Erythroblast (primary cell): ENCODE measurements at regions not wholly inside any gene's neighbourhood (a gene's known extent, or its start where the extent isn't known, plus 50 kb on each side); places are given as distances from the start of the nearest gene placed in this dataset.

Source experiments
- DNase-seq, 2 experiments: peaks; one replicate each; lab custom pipeline; 2025; lab: John Stamatoyannopoulos, UW
- GATA1 ChIP-seq: IDR thresholded peaks from 2 replicates; pipeline ENCODE4 v1.6.1; 2011; ENCODE audit warnings: low read depth, mild to moderate bottlenecking, control low read depth, low read length, moderate library complexity
- POLR2A ChIP-seq: IDR thresholded peaks from 2 replicates; pipeline ENCODE4 v1.6.1; 2011; ENCODE audit warnings: mild to moderate bottlenecking, low read length

GRCh38 chr12:34311337-34311736, 289.0 kb downstream of the ALG10 start:
- no peak for DNase-seq
- TF ChIP-seq GATA1 (no peak), POLR2A (no peak)

DNA sequence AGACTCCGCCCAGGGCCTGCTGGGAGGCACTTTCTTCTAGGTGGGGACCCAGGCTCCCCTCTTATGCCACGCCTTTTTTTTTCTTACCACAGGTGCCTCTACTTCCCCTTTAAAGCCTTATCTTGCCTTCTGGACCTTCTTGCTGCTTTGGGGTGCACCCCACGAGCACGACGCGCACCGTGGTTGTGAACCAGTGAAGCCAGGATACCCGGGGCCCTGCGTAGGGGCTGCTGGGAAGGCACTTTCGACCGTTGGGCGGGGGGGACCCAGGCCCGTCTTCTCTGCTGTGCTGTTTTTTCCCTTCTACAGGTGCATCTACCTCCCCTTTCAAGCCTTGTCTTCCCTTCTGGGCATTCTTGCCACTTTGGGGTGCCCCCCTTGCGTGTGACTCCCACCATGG, 305.4 kb downstream of the ALG10 start:
- no peak for DNase-seq
- TF ChIP-seq POLR2A (no peak), GATA1 (no peak)

- no peak for TF ChIP-seq GATA1
- no peak for TF ChIP-seq POLR2A
- DNase-seq = no peak
Observed at GRCh38 chr12:34333337-34333736, 311.0 kb downstream of the ALG10 start.

- TF ChIP-seq POLR2A = no peak
- TF ChIP-seq GATA1 = no peak
- DNase-seq = no peak
Observed at GRCh38 chr12:34334538-34334937, 312.2 kb downstream of the ALG10 start.

DNA sequence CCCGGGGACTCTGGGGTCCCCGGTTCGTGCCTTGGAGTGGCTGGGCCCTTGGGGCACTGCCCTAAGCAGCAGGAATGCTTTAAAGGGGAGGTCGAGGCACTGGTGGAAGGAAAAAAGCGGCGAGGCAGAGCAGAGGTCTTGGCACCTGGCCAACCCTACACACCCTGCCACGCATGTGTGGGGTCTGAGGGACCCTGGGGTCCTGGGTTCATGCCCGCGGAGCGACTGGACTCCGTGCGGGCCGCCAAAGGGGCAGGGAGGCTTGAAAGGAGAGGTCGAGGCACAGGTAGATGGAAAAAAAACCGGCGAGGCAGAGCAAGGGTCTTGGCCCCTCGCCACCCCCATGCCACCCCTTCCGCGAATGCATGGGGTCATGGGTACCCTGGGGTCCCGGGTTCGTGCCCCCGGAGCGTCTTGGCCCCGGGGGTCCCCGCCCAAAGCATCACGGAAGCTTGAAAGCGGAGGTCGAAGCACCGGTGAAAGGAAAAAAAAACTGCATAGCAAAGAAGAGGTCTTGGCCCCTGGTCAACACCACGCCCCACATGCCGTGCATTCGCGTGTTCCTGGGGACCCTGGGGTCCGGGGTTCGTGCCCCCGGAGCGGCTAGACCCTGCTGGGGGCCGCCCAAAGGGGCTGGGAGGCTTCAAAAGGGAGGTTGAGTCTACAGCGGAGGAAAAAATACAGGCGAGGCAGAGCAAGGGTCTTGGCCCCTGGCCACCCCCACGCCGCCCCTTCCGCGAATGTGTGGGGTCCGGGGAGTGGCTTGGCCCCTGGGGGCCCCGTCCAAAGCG, 312.9 kb downstream of the ALG10 start:
- no peak for TF ChIP-seq POLR2A
- TF ChIP-seq GATA1 = no peak
- no peak for DNase-seq

DNA sequence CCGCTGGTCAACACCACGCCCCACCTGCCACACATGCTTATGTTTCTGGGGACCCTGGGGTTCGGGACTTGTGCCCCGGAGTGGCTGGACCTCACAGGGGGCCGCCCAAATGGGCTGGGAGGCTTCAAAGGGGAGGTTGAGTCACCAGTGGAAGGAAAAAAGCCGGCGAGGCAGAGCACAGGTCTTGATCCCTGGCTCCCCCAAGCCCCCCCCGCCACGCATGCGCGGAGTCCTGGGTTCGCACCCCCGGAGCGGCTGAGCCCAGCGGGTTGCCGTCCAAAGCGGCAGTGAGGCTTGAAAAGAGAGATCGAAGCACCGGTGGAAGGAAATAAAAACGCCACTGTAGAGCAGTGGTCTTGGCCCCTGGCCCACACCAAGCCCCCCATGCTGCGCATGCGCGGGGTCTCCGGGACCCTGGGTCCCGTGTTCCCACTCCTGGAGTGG, 313.5 kb downstream of the ALG10 start:
- no peak for TF ChIP-seq GATA1
- TF ChIP-seq POLR2A = no peak
- no peak for DNase-seq

DNA sequence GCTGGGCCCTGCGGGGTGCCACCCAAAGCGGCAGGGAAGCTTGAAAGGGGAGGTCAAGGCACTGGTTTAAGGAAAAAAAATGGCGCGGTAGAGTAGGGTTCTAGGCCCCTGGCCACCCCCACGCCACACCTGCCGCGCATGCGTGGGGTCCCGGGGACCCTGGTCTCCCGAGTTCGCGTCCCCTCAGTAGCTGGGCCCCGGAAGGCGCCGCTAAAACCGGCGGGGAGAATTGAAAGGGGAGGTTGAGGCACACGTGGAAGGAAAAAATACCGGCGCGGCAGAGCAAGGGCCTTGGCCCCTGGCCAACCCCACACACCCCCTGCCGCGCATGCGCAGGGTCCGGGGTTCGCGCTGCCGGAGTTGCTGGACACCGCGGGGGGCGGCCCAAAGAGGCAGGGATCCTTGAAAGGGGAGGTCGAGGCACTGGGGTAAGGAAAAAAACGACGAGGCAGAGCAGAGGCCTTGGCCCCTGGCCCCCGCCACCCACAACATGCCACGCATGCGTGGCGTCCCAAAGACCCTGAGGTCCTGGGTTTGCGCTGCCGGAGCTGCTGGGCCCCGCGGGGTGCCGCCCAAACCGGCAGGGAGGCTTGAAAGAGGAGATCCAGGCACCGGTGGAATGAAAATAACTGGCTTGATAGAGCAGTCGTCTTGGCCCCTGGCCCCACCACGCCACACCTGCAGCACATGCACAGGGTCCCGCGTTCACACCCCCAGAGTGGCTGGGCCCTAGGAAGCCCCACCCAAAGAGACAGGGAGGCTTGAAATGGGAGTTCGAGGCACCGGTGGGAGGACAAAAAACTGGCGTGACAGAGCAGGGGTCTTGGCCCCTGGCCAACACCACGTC, 314.5 kb downstream of the ALG10 start:
- TF ChIP-seq GATA1 = no peak
- no peak for TF ChIP-seq POLR2A
- DNase-seq = no peak

GRCh38 chr12:34338751-34339150, 316.5 kb downstream of the ALG10 start:
- no peak for DNase-seq
- TF ChIP-seq POLR2A (no peak), GATA1 (no peak)

DNA sequence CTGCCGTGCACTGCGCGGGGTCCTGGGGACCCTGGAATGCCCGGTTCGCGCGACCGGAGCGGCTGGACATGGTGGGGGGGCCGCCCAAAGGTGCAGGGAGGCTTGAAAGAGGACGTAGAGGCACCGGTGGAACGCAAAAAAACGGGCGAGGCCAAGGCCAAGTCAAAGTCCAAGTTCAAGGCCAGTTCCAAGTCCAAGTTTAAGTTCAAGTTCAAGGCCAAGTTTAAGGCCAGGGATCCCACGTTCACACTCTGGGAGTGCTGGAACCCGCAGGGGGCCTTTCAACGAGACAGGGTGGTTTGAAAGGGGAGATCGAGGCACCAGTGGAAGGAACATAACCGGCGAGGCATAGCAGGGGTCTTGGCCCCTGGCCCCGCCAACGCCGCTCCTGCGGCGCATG, 317.6 kb downstream of the ALG10 start:
- no peak for DNase-seq
- TF ChIP-seq POLR2A = no peak
- no peak for TF ChIP-seq GATA1

DNA sequence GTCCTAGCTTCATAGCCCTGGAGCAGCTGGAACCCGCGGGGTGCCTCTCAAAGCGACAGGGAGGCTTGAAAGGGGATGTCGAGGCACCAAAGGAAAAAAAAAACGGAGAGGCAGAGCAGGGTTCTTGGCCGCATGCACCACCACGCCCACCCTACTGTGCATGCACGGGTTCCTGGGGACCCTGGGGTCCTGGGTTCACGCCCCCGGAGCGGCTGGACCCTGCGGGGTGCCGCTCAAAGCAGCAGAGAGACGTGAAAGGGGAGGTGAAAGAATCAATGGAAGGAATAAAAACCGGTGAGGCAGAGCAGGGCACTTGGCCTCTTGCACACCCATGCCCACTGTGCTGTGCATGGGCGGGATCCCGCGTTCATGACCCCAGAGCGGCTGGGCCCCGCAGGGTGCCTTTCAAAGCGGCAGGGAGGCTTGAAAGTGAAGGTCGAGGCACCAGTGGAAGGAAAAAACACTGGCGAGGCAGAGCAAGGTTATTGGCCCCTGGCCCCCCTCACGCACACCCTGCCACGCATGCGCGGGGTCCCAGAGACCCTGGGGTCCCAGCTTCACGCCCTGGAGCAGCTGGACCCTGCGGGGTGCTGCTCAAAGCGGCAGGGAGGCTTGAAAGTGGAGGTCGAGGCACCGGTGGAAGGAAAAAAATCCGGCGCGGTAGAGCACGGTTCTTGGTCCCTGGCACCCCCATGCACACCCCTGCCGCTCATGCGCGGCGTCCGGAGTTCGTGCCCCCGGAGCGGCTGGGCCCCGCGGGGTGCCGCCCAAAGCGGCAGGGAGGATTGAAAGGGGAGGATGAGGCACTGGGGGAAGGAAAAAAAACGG, 318.5 kb downstream of the ALG10 start:
- TF ChIP-seq GATA1 (no peak), POLR2A (no peak)
- DNase-seq = no peak

DNA sequence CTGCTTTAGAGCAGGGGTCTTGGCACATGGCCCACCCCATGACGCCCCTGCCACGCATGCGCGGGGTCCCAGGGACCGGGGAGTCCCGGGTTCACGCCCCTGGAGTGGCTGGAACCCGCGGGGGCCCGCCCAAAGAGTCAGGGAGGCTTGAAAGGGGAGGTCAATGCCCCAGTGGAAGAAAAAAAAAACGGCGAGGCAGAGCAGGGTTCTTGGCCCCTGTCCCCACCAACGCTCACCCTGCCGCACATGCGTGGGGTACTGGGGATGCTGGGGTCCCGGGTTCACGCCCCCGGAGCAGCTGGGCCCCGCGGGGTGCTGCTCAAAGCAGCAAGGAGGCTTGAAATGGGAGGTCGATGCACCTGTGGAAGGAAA, 319.1 kb downstream of the ALG10 start:
- TF ChIP-seq POLR2A (no peak), GATA1 (no peak)
- DNase-seq = no peak

DNA sequence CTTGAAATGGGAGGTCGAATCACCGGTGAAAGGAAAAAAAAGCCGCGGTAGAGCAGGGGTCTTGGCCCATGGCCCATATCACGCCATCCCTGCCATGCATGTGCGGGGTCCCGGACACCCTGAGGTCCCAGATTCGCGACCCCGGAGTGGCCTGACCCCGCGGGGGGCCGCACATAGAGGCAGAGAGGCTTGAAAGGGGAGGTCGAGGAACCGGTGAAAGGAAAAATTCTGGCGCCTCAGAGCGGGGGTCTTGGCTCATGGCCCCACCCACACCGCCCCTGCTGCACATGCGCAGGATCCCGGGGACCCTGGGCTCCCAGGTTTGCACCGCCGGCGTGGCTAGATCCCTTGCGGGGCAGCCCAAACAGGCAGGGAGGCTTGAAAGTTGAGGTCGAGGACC, 319.8 kb downstream of the ALG10 start:
- TF ChIP-seq POLR2A (no peak), GATA1 (no peak)
- no peak for DNase-seq

DNA sequence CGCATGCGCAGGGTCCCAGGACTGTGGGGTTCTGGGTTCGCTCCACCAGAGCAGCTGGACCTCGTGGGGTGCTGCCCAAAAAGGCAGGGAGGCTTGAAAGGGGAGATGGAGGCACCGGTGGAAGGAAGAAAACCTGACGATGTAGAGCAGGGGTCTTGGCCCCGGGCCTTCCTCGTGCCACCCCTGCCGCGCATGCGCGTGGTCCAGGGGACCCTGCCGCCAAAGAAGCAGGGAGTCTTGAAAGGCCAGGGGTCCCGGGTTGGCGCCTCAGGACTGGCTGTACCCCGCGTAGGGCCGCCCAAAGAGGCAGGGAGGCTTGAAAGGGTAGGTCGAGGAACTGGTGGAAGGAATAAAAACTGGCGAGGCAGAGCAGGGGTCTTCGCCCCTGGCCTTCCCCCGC, 321.0 kb downstream of the ALG10 start:
- DNase-seq = no peak
- no peak for TF ChIP-seq GATA1
- TF ChIP-seq POLR2A = no peak

- no peak for DNase-seq
- TF ChIP-seq GATA1 = no peak
- TF ChIP-seq POLR2A = no peak
Observed at GRCh38 chr12:34343766-34344165, 321.5 kb downstream of the ALG10 start.
